Stimulated activated naive CD8-positive, alpha-beta T cell treated with anti-CD3 and anti-CD28 coated beads, Interleukin-15, amount 100 ng/mL, for 72 hours (primary cell): ENCODE measurements at regions not wholly inside any gene's neighbourhood (a gene's known extent, or its start where the extent isn't known, plus 50 kb on each side); places are given as distances from the start of the nearest gene placed in this dataset.

Experiments
- ATAC-seq: fragments of 150-1000 bp; cut with Tn5 transposase; 2 replicates; pipeline ENCODE4 v1.10.0; 2021; ENCODE audit warnings: mild to moderate bottlenecking, moderate library complexity
- DNase-seq, 2 donors: peaks; one replicate each; pipeline ENCODE4 v3.0.0; 2021 to 2022
- H3K27ac Mint-ChIP-seq, 2 donors: one replicate each; pipeline ENCODE4 v1.8.0; 2022; ENCODE audit warnings: mild to moderate bottlenecking in 2 of 2, mixed read lengths in 2 of 2, moderate library complexity in 2 of 2
- H3K27me3 Mint-ChIP-seq: one replicate; pipeline ENCODE4 v1.8.0; 2022; ENCODE audit warnings: mixed read lengths
- H3K4me1 Mint-ChIP-seq: one replicate; pipeline ENCODE4 v1.8.0; 2022; ENCODE audit warnings: mild to moderate bottlenecking, mixed read lengths
- H3K4me3 Mint-ChIP-seq, 2 donors: one replicate each; pipeline ENCODE4 v1.8.0; 2022; ENCODE audit warnings: mild to moderate bottlenecking in 2 of 2, mixed read lengths in 2 of 2, moderate library complexity in 1 of 2
- H3K9me3 Mint-ChIP-seq, 2 donors: one replicate each; pipeline ENCODE4 v1.8.0; 2022; ENCODE audit warnings: mixed read lengths in 2 of 2

DNA sequence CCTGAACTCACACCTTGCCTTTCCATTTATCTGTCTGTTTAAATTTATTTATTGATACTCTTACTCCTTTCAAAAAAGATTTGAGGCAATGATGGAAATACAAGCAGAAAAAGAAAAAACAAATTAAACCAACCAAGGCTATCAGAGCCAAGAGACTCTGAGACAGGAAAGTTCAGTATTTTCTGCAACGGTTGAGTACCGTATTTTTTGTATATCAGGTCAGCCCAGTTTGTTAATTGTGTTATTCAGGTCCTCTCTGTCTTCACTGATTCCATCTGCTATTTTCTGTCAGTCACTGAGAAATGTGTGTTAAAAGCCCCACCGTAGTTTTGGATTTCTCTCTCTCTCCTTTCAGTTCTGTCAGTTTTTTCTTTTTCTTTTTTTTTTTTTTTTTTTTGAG lies 134.5 kb upstream of the SMIM23 start:
- no peak overlapping the region for H3K4me3 Mint-ChIP-seq
- no peak overlapping the region for H3K27ac Mint-ChIP-seq
- H3K27me3 Mint-ChIP-seq, result peaks cover 3% of the 10 kb centered on the region
- H3K9me3 Mint-ChIP-seq, result peaks cover 0 to 8% of the 10 kb centered on the region in 2 donors
- no peak for DNase-seq
- no peaks in the 10 kb centered on the region for H3K4me1 Mint-ChIP-seq
- ATAC-seq, result no peak

- no peaks in the 10 kb centered on the region for H3K4me1 Mint-ChIP-seq
- peaks cover 0 to 8% of the 10 kb centered on the region in 2 donors for H3K9me3 Mint-ChIP-seq
- DNase-seq (no peak), ATAC-seq (no peak)
- no peaks in the 10 kb centered on the region for H3K27me3 Mint-ChIP-seq
- H3K27ac Mint-ChIP-seq, result no peak overlapping the region
- no peak overlapping the region for H3K4me3 Mint-ChIP-seq
Observed at GRCh38 chr5:171654881-171655280, 130.7 kb upstream of the SMIM23 start.

DNA sequence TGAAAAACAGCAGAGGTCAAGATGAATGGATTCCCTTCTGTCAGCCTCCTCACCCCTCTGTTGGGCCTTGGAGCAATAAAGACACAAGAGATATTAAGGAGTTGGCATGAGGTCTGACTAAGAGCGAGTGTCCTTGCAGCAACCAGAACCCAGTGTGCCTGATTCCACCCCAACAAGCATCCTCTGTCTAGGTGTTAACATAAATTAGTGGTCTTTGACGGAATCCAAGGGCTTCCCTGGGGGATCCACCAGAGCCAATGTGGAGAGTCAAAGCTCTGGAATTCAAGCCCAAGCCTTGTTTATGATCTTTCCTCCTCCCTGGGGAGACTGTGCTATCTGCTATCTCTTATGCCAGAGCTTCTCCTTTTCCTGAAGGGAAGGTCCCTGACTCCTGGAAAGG lies 128.1 kb upstream of the SMIM23 start:
- ATAC-seq (no peak), DNase-seq (no peak)
- Mint-ChIP-seq H3K27ac (no peak overlapping the region), H3K9me3 (peaks cover 0 to 8% of the 10 kb centered on the region in 2 donors), H3K4me1 (no peaks in the 10 kb centered on the region), H3K27me3 (no peaks in the 10 kb centered on the region), H3K4me3 (no peak overlapping the region)

DNA sequence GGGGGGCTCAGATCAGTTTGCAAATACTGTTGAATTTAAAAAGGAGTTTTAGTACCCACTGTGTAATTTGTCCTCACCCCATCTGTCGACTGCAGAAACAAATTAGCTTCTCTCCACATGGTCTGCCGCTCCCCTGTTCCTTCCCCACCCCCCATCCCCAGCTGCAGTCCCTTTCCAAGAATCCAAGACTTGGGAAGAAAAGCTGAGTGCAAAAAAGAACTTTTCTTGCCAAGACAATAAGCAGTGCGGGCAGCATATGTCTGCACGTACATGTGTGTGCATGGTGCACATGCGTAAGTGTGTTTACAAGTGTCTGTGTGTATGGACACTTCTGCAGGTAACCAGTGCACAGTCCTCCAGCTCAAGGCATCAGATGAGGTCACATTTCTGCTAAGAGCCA lies 125.7 kb upstream of the SMIM23 start:
- DNase-seq (no peak), ATAC-seq (no peak)
- no peak overlapping the region for H3K4me3 Mint-ChIP-seq
- no peaks in the 10 kb centered on the region for H3K9me3 Mint-ChIP-seq
- H3K4me1 Mint-ChIP-seq, result no peaks in the 10 kb centered on the region
- H3K27me3 Mint-ChIP-seq, result no peaks in the 10 kb centered on the region
- H3K27ac Mint-ChIP-seq, result no peak overlapping the region

DNA sequence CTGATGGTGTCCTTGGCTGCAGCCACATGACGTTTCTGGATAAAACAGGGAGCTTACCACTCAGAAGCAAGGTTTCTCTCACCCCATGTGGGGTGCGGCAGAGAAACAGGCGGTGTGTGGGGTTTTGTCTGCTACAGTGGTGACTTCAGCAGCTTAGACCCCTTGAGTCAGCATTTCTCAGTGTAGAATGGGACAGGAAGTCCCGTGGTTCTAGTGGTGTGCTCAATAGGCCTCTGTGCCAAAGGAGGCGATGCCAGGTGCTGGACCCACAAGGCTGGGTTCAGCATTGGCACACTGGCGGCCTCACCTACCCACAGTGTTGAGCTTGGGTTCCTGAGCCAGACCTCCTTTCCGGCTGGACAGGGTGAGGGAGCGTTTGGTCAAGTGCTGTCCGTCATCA lies 125.2 kb upstream of the SMIM23 start:
- Mint-ChIP-seq H3K27ac (no peak overlapping the region), H3K27me3 (no peaks in the 10 kb centered on the region), H3K4me3 (no peak overlapping the region), H3K4me1 (no peaks in the 10 kb centered on the region), H3K9me3 (no peaks in the 10 kb centered on the region)
- DNase-seq (no peak), ATAC-seq (peak; percentile 65)

DNA sequence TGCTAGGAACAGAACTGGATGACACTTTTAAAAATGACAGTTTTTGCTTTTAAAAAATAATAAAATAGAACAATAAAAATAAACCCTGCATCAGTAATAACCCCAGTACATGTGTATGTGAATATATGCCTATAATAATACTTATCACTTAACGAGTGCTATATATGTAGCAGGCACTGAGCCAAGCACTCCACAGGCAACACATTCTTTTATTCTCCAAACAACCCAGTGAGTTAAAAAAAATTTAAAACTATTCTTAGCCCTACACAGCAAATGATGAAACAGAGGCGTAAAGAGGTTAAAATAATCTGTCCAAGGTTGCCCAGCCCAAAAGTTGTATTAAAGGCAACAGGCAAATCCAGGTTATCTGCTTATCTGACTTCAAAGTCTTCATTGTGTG lies 124.5 kb upstream of the SMIM23 start:
- Mint-ChIP-seq H3K9me3 (no peaks in the 10 kb centered on the region), H3K27me3 (no peaks in the 10 kb centered on the region), H3K4me3 (no peak overlapping the region)

GRCh38 chr5:171663311-171664085 lies 122.1 kb upstream of the SMIM23 start:
- no peak for ATAC-seq
- no peak for DNase-seq
- H3K27ac Mint-ChIP-seq, result peak overlapping the region in 1 of 2 donors; percentile 23
- H3K4me3 Mint-ChIP-seq, result no peak overlapping the region
- H3K9me3 Mint-ChIP-seq, result no peaks in the 10 kb centered on the region
- no peaks in the 10 kb centered on the region for H3K27me3 Mint-ChIP-seq
- H3K4me1 Mint-ChIP-seq, result no peaks in the 10 kb centered on the region

More for the DNA sequence above, 124.5 kb upstream of the SMIM23 start:
- ATAC-seq (no peak), DNase-seq (no peak)
- no peak overlapping the region for H3K27ac Mint-ChIP-seq
- no peaks in the 10 kb centered on the region for H3K4me1 Mint-ChIP-seq

DNA sequence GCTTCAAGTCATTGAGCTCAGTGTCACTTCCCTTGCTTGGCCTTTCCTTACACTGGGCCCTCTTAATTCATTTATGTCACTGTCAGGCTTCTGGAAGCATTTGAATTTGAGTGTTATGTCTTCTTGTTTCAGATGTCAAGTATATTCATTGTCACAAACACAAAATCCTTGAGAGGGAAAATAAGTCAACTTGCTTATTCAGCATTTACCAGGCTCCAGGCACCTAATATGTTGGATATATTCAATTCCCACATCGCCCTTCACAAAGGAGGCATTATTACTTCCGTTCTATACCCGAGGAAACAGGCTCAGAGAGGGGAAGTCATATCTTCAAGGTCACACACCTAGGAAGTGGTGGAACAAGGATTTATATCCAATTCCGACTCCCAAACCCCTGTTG lies 121.1 kb upstream of the SMIM23 start:
- no peaks in the 10 kb centered on the region for H3K4me1 Mint-ChIP-seq
- ATAC-seq, result no peak
- no peak overlapping the region for H3K4me3 Mint-ChIP-seq
- H3K27ac Mint-ChIP-seq, result no peak overlapping the region
- no peaks in the 10 kb centered on the region for H3K9me3 Mint-ChIP-seq
- no peaks in the 10 kb centered on the region for H3K27me3 Mint-ChIP-seq
- no peak for DNase-seq

DNA sequence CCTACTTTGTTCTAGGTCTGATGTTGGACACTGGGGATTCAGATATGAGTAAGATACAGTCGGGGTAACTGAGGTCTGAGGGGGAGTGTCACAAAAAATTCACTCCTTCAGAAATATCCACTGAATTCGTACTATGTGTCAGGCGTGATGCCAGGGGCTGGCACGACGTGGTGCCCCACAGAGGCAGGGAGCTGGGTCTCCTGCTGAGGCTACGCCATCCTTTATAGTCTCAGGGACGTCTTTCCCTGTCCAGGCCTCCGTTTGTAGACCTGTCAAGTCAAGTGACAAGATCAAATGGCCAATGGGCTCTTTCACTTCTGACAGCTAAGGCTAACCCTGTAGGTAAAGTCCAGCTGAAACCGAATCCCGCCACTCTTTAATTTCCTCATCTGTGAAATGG lies 118.8 kb upstream of the SMIM23 start:
- ATAC-seq (no peak), DNase-seq (no peak)
- Mint-ChIP-seq H3K9me3 (no peaks in the 10 kb centered on the region), H3K4me1 (no peaks in the 10 kb centered on the region), H3K4me3 (no peak overlapping the region), H3K27me3 (no peaks in the 10 kb centered on the region), H3K27ac (no peak overlapping the region)

DNA sequence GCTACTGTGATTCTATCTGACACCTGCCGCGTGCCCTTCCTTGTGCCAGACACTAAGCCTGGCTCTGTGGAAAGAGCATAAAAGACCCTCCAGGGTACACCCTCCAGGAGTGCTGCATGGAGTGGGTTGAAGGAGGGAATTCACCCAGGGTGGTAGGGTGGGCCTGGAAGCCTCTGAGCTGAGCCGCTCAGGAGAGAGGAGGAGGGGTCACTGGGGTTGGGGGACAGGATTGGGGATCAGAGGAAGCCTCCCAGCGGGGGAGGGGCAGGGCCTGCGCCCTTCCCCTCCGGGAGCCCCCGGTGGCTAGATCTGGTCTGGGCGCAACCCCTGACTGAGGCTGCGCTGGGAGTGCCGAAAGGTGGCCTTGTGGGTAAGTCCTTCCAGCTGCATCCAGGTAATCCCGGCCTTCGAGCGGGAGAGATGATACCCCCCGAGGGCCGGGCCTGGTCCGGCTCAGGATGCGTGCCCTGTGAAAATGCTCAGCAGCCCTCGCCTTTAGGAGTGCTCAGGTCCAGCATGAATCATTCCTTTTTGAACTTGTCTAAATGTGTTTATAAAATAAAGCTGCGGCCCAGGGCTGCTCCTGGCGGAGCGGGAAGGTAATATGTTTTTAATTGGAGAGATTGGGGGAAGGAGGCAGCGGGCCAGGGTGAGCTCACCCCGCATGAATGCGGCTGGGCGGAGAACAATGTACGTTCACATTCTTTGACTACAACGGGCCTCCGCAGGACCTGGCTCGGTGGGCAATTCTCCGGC lies 118.1 kb upstream of the SMIM23 start:
- DNase-seq, result no peak
- H3K27me3 Mint-ChIP-seq, result no peaks in the 10 kb centered on the region

GRCh38 chr5:171668097-171668412 lies 117.6 kb upstream of the SMIM23 start:
- H3K27ac Mint-ChIP-seq, result no peak overlapping the region
- H3K27me3 Mint-ChIP-seq, result no peaks in the 10 kb centered on the region
- DNase-seq (no peak), ATAC-seq (no peak)
- H3K4me1 Mint-ChIP-seq, result no peaks in the 10 kb centered on the region
- no peak overlapping the region for H3K4me3 Mint-ChIP-seq
- no peaks in the 10 kb centered on the region for H3K9me3 Mint-ChIP-seq

More for the DNA sequence above, 118.1 kb upstream of the SMIM23 start:
- Mint-ChIP-seq H3K4me3 (no peak overlapping the region), H3K27ac (peak overlapping the region in 1 of 2 donors; percentile 61), H3K9me3 (no peaks in the 10 kb centered on the region), H3K4me1 (no peaks in the 10 kb centered on the region)
- peak; percentile 49 for ATAC-seq

GRCh38 chr5:171669571-171669970 lies 116.0 kb upstream of the SMIM23 start:
- H3K27me3 Mint-ChIP-seq, result peaks cover 8% of the 10 kb centered on the region
- DNase-seq, result no peak

DNA sequence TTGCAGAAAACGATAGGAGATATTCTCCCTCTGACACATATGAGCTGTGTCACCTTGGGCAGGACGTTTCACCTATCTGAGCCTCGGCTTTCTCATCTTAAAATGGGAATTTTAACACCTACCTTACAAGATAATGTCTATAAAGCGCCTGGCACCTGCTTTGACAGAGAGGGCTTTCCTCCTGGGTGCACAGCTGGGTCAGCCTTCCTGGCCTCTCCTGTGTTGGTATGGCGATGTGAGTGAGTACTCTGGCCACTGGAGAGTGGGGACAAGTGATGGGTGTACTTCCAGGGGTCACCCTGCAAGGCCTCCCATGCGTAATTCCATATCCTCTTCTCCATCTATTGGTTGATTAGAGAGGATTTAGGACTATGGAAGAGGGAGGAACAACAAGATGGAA lies 113.1 kb upstream of the SMIM23 start:
- Mint-ChIP-seq H3K4me3 (no peak overlapping the region), H3K27me3 (peaks cover 8% of the 10 kb centered on the region)

More at GRCh38 chr5:171669571-171669970, 116.0 kb upstream of the SMIM23 start:
- Mint-ChIP-seq H3K9me3 (peaks cover 6 to 7% of the 10 kb centered on the region in 2 donors), H3K4me3 (no peak overlapping the region), H3K4me1 (no peaks in the 10 kb centered on the region), H3K27ac (no peak overlapping the region)
- no peak for ATAC-seq

DNA sequence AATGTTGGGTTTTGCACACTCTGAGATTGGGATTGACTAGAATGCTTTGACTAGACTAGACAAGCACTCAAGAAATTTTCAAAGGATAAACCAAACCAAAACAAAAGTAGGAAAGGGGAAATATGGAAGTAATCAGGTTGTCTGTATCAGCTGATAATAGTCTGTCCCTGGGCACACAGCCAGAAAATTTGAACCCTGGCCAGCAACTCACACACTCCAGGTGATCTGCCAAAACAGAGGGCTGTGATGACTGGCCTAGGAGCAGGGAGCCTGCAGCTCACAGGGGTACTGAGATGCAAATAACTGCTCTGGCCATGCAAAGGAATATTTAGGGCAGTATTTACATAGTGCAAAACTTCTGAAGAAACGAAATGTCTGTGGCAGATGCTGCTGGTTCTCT lies 112.3 kb upstream of the SMIM23 start:
- peaks cover 6 to 7% of the 10 kb centered on the region in 2 donors for H3K9me3 Mint-ChIP-seq
- peaks cover 7% of the 10 kb centered on the region for H3K4me1 Mint-ChIP-seq
- DNase-seq, result no peak
- peaks cover 8% of the 10 kb centered on the region for H3K27me3 Mint-ChIP-seq
- H3K27ac Mint-ChIP-seq, result no peak overlapping the region
- H3K4me3 Mint-ChIP-seq, result no peak overlapping the region
- no peak for ATAC-seq

More for the DNA sequence above, 113.1 kb upstream of the SMIM23 start:
- no peak for DNase-seq
- Mint-ChIP-seq H3K27ac (no peak overlapping the region), H3K9me3 (peaks cover 6 to 7% of the 10 kb centered on the region in 2 donors), H3K4me1 (peaks cover 7% of the 10 kb centered on the region)
- no peak for ATAC-seq

DNA sequence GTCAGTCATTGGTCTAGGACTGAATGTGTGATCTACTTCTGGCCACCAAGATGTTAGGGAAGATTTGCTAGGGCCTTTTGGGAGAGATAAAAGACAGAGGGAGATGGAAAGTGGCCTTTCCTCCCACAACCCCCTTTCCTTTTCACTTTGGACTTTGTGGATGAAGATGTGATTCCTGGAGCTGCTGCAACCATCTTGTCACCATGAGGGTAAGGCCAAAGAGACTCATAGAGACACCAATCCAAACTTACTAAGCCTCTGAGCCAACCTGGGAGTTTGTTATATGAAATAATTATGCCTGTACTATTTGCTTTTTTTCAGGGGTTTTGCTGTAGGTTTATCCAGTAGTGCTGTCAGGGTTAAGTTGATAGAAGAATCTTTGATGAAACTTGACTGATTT lies 111.8 kb upstream of the SMIM23 start:
- DNase-seq (no peak), ATAC-seq (no peak)
- Mint-ChIP-seq H3K9me3 (peaks cover 6 to 7% of the 10 kb centered on the region in 2 donors), H3K4me1 (peaks cover 7% of the 10 kb centered on the region), H3K27ac (no peak overlapping the region), H3K4me3 (no peak overlapping the region), H3K27me3 (peaks cover 8% of the 10 kb centered on the region)

DNA sequence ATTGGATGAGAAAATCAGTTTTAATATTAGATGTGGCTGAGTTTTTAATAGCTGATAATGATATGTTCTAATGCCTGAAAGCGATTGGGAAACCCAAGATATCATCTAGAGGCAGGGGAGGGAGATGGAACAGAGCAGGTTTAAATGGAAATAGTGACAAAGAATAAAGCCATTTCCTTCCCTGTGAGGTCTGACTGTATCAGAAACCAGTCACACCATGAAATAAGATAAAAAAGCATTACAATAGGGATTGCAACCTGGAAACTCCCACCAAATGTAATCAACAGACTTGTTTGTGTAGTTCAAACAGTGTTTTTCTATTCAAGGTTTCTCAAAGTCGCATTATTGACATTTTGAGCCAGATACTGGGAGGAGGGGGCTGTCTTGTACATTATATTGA lies 110.1 kb upstream of the SMIM23 start:
- ATAC-seq (peak; percentile 65), DNase-seq (no peak)
- peaks cover 6 to 7% of the 10 kb centered on the region in 2 donors for H3K9me3 Mint-ChIP-seq

More for the DNA sequence above, 110.1 kb upstream of the SMIM23 start:
- Mint-ChIP-seq H3K4me3 (no peak overlapping the region), H3K27ac (no peak overlapping the region), H3K4me1 (peaks cover 7% of the 10 kb centered on the region), H3K27me3 (peaks cover 9% of the 10 kb centered on the region)
